Breast epithelium (tissue), 3 donors: ENCODE measurements at regions not wholly inside any gene's neighbourhood (a gene's known extent, or its start where the extent isn't known, plus 50 kb on each side); places are given as distances from the start of the nearest gene placed in this dataset.

Experiments used
- POLR2AphosphoS5 ChIP-seq, 3 donors: sonication (generic); formaldehyde crosslinking; IDR thresholded peaks; one replicate each; pipeline ENCODE4 v1.6.1; 2017; ENCODE audit warnings: antibody characterized with exemption in 3 of 3
- TF ChIP-seq, protein P1 (sequence below), 3 donors: fragments of 450-650 bp; IDR thresholded peaks; one replicate each; pipeline ENCODE4 v1.5.1; 2016 to 2017; ENCODE audit warnings: antibody characterized with exemption in 3 of 3, mild to moderate bottlenecking in 3 of 3, moderate library complexity in 3 of 3

DNA sequence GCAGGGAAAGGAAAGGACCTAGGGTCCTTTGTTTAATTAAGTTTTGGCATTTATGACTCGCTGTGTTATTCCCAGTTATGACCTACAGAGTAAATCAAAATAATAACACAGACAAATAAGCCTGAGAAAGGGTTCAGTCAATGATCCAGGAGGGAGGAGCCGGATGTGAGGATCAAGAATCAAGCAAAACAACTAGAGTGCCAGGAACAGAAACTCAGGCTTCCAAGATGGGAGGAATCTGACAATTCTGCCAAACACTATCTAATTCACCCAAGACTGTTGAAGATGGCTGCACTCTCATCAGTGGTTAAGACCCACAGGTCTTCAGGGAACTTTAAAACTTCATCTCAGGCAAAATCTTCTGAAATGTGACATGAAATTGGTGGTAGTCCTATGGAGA, 50.3 kb upstream of the PIP4K2A start:
- TF ChIP-seq POLR2AphosphoS5 (IDR thresholded peaks at IDR 0.05): no peak
- TF ChIP-seq, protein P1, sequence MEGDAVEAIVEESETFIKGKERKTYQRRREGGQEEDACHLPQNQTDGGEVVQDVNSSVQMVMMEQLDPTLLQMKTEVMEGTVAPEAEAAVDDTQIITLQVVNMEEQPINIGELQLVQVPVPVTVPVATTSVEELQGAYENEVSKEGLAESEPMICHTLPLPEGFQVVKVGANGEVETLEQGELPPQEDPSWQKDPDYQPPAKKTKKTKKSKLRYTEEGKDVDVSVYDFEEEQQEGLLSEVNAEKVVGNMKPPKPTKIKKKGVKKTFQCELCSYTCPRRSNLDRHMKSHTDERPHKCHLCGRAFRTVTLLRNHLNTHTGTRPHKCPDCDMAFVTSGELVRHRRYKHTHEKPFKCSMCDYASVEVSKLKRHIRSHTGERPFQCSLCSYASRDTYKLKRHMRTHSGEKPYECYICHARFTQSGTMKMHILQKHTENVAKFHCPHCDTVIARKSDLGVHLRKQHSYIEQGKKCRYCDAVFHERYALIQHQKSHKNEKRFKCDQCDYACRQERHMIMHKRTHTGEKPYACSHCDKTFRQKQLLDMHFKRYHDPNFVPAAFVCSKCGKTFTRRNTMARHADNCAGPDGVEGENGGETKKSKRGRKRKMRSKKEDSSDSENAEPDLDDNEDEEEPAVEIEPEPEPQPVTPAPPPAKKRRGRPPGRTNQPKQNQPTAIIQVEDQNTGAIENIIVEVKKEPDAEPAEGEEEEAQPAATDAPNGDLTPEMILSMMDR (IDR thresholded peaks at IDR 0.05): no peak
